Keratinocyte (primary cell): ENCODE measurements at regions not wholly inside any gene's neighbourhood (a gene's known extent, or its start where the extent isn't known, plus 50 kb on each side); places are given as distances from the start of the nearest gene placed in this dataset.

Source experiments
- DNase-seq: peaks from one replicate; pipeline ENCODE4 v3.0.0-alpha.2; 2011; ENCODE audit warnings: low read depth, missing footprints, low spot score
- FAIRE-seq: peaks from 2 replicates; lab custom pipeline; 2011; peaks lifted over from hg19 to GRCh38; lab: Jason Lieb, UNC
- H2AFZ ChIP-seq: 2 replicates; pipeline ENCODE4 v1.6.0; 2012; ENCODE audit warnings: low read length, control low read depth, inconsistent platforms; ENCODE audit not compliant: control insufficient read depth
- H3K27ac ChIP-seq: 2 replicates; pipeline ENCODE4 v1.5.1; 2011; ENCODE audit warnings: low read length; ENCODE audit not compliant: control insufficient read depth, insufficient read depth
- H3K27me3 ChIP-seq: 3 replicates; pipeline ENCODE4 v1.6.0; 2011; ENCODE audit warnings: low read length; ENCODE audit not compliant: control insufficient read depth, insufficient read depth; ENCODE audit errors: extremely low read depth
- H3K36me3 ChIP-seq, 2 experiments: 2 replicates in 1 of 2; 3 replicates in 1 of 2; pipeline ENCODE4 v1.5.1; 2011; ENCODE audit warnings: low read length in 2 of 2, mild to moderate bottlenecking in 1 of 2; ENCODE audit not compliant: control insufficient read depth in 2 of 2, insufficient read depth in 2 of 2; ENCODE audit errors: extremely low read depth in 1 of 2
- H3K4me1 ChIP-seq: 3 replicates; pipeline ENCODE4 v1.5.1; 2011; ENCODE audit warnings: low read length; ENCODE audit not compliant: control insufficient read depth, insufficient read depth; ENCODE audit errors: extremely low read depth
- H3K4me2 ChIP-seq: 3 replicates; pipeline ENCODE4 v1.6.0; 2011; ENCODE audit warnings: low read depth, low read length; ENCODE audit not compliant: control insufficient read depth, insufficient read depth; ENCODE audit errors: extremely low read depth
- H3K4me3 ChIP-seq, 3 experiments: fragments of 200-600 bp in 1 of 3; sonication (generic) in 1 of 3; 2 replicates in 2 of 3; 3 replicates in 1 of 3; pipeline ENCODE4 v1.5.1; 2011 to 2016; ENCODE audit warnings: low read length in 3 of 3, mild to moderate bottlenecking in 3 of 3, control low read depth in 2 of 3, inconsistent platforms in 1 of 3, low read depth in 1 of 3, mixed read lengths in 1 of 3, mixed run types in 1 of 3, moderate library complexity in 1 of 3; ENCODE audit not compliant: control insufficient read depth in 2 of 3, insufficient read depth in 2 of 3; ENCODE audit errors: extremely low read depth in 1 of 3
- H3K79me2 ChIP-seq: 2 replicates; pipeline ENCODE4 v1.6.0; 2012; ENCODE audit warnings: low read length; ENCODE audit not compliant: control insufficient read depth, insufficient read depth
- H3K9ac ChIP-seq: 3 replicates; pipeline ENCODE4 v1.6.0; 2011; ENCODE audit warnings: low read length; ENCODE audit not compliant: control insufficient read depth, insufficient read depth; ENCODE audit errors: extremely low read depth
- H3K9me1 ChIP-seq: 3 replicates; pipeline ENCODE4 v1.6.0; 2011; ENCODE audit warnings: low read length; ENCODE audit not compliant: control insufficient read depth, insufficient read depth; ENCODE audit errors: extremely low read depth
- H3K9me3 ChIP-seq: 2 replicates; pipeline ENCODE4 v1.5.1; 2012; ENCODE audit warnings: low read depth, low read length; ENCODE audit not compliant: control insufficient read depth
- H4K20me1 ChIP-seq: 3 replicates; pipeline ENCODE4 v1.6.0; 2011; ENCODE audit warnings: low read length; ENCODE audit not compliant: control insufficient read depth, insufficient read depth; ENCODE audit errors: extremely low read depth
- EZH2 ChIP-seq: IDR thresholded peaks from one replicate; pipeline ENCODE4 v1.6.1; 2012; ENCODE audit warnings: inconsistent platforms, mild to moderate bottlenecking, low read length, moderate library complexity
- dilution Hi-C: fragments of 300-500 bp; cut with MboI; formaldehyde crosslinking; loops from one replicate; pipeline ENCODE4 v1.7.0; 2020; ENCODE audit warnings: low sequenced_read_pairs; ENCODE audit not compliant: extremely low pct_ligation_motif_present
- TF ChIP-seq, protein P1 (sequence below), 3 experiments: IDR thresholded peaks in 1 of 3; conservative IDR thresholded peaks in 1 of 3; optimal IDR thresholded peaks in 1 of 3; 2 replicates in 2 of 3; 3 replicates in 1 of 3; pipeline versions ENCODE3 to v1.5.1; 2011; ENCODE audit warnings: low read length in 3 of 3, mild to moderate bottlenecking in 3 of 3, moderate library complexity in 2 of 3, control low read depth in 1 of 3, inconsistent platforms in 1 of 3; ENCODE audit not compliant: insufficient read depth in 2 of 3; ENCODE audit errors: extremely low read depth in 1 of 3

DNA sequence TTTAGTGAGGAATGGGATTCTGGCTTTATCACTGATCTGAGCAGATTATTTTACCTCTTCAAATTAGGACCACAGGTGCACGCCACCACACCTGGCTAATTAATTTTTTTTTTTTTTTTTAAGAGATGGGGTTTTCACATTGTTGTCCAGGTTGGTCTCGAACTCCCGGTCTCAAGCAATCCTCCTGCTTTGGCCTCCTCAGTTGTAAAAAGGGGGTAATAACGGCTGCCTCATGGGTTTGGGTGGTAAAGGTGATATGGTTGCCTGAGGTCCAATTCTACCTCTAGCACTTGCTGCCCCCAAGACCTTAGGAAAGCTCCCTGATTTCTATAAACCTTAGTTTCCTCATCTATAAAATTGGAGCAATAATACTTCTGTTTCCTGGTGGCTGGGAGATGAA lies 130.7 kb upstream of the HS3ST2 start:
- no peaks in the 10 kb centered on the region for H3K4me1 ChIP-seq
- no peak overlapping the region for H3K9ac ChIP-seq
- H3K27me3 ChIP-seq = peaks cover 17% of the 10 kb centered on the region
- FAIRE-seq (no peak), DNase-seq (no peak)
- no peak overlapping the region for H3K27ac ChIP-seq
- H2AFZ ChIP-seq = no peak overlapping the region
- H3K9me3 ChIP-seq = peaks cover 5% of the 10 kb centered on the region
- no peak overlapping the region for H3K4me2 ChIP-seq
- no peaks in the 10 kb centered on the region for H3K36me3 ChIP-seq
- no peaks in the 10 kb centered on the region for H3K9me1 ChIP-seq
- TF ChIP-seq EZH2 = no peak
- TF ChIP-seq, protein P1, sequence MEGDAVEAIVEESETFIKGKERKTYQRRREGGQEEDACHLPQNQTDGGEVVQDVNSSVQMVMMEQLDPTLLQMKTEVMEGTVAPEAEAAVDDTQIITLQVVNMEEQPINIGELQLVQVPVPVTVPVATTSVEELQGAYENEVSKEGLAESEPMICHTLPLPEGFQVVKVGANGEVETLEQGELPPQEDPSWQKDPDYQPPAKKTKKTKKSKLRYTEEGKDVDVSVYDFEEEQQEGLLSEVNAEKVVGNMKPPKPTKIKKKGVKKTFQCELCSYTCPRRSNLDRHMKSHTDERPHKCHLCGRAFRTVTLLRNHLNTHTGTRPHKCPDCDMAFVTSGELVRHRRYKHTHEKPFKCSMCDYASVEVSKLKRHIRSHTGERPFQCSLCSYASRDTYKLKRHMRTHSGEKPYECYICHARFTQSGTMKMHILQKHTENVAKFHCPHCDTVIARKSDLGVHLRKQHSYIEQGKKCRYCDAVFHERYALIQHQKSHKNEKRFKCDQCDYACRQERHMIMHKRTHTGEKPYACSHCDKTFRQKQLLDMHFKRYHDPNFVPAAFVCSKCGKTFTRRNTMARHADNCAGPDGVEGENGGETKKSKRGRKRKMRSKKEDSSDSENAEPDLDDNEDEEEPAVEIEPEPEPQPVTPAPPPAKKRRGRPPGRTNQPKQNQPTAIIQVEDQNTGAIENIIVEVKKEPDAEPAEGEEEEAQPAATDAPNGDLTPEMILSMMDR (optimal IDR thresholded peaks at IDR 0.05 in 1 of 3, IDR thresholded peaks at IDR 0.05 in 1 of 3, conservative IDR thresholded peaks at IDR 0.05 in 1 of 3; ENCODE audit: extremely low read depth in 1 of 3, insufficient read depth in 2 of 3, low read length in 3 of 3) = no peak
- no peak overlapping the region for H3K4me3 ChIP-seq
- no peaks in the 10 kb centered on the region for H3K79me2 ChIP-seq
- H4K20me1 ChIP-seq = no peaks in the 10 kb centered on the region
- dilution Hi-C loops = no loop called here

DNA sequence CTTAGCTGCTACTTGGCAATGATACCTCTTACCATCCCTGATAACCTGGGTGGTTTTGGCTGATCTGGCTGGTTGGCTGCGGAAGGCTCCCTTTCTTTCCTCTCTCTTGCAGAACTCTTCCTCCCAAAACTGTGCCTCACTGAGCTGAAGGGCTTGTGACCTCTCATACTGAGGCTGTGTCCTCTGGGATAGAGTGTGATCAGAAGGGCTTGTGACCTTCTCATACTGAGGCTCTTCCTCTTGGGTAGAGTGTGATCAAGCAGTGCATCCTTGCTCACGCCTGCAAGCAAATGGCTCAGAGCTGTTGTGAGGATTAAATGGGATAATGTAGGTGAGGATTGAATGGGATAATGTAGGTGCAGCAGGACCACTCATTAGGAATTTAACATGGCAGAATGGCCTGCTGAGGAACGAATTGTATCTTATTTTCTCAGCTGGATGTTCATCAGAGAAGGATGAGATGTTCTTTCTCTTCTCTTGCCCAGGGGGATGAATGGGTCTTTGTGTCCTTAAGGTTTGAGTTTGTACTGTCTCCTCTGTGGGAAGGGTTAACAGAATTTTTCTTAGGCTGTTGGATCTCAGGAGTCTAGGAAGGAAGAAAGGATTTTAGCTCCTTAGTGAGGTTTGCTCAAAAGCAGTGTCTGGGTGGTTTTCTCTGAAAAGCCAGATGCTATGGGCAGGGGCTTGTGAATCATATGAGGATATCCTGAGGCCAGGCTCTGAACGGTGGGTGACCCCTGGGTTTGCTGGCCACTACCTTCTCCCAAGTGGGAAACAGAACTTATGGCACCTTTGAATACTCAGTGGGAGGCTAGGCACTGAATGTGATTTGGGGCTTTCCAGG lies 130.0 kb upstream of the HS3ST2 start:
- dilution Hi-C loops = no loop called here
- no peak overlapping the region for H3K27ac ChIP-seq
- FAIRE-seq = no peak

More for the DNA sequence above, 130.0 kb upstream of the HS3ST2 start:
- no peaks in the 10 kb centered on the region for H3K79me2 ChIP-seq
- H2AFZ ChIP-seq = no peak overlapping the region
- H3K36me3 ChIP-seq = no peaks in the 10 kb centered on the region
- peaks cover 5% of the 10 kb centered on the region for H3K9me3 ChIP-seq
- no peak for DNase-seq
- H3K9me1 ChIP-seq = no peaks in the 10 kb centered on the region
- H3K4me2 ChIP-seq = no peak overlapping the region
- H3K4me3 ChIP-seq = no peak overlapping the region
- H3K9ac ChIP-seq = no peak overlapping the region
- H3K27me3 ChIP-seq = peaks cover 17% of the 10 kb centered on the region
- TF ChIP-seq, protein P1 (optimal IDR thresholded peaks at IDR 0.05 in 1 of 3, IDR thresholded peaks at IDR 0.05 in 1 of 3, conservative IDR thresholded peaks at IDR 0.05 in 1 of 3; ENCODE audit: extremely low read depth in 1 of 3, insufficient read depth in 2 of 3, low read length in 3 of 3) = no peak
- no peak for TF ChIP-seq EZH2
- H4K20me1 ChIP-seq = no peaks in the 10 kb centered on the region
- H3K4me1 ChIP-seq = no peaks in the 10 kb centered on the region
